ENCODE measurements at regions not wholly inside any gene's neighbourhood (a gene's known extent, or its start where the extent isn't known, plus 50 kb on each side); places are given as distances from the start of the nearest gene placed in this dataset.

DNA sequence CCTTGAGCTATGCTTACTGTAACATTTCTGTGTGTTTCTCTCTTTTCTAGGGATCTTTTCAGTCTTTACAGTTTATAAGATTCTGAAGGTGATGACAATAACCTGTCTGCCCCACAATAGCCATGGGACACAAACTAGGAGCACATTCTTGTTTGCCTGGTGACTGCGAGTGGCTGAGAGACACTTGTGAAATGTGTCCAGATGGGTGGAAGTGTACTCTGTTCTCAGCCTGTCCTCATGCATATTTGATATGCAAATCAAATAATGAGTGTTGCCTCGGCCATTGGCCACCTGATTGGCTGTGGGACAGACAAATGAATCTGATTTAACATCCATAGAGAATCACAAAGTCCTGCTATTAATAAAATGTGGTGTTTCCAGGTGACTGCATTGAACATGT, 246.2 kb downstream of the HNMT start:
- no peak for TF ChIP-seq EP300 (IDR thresholded peaks at IDR 0.05; ENCODE audit: low read depth)
- no peak for TF ChIP-seq POLR2AphosphoS5 (IDR thresholded peaks at IDR 0.05)
- TF ChIP-seq, protein P1, sequence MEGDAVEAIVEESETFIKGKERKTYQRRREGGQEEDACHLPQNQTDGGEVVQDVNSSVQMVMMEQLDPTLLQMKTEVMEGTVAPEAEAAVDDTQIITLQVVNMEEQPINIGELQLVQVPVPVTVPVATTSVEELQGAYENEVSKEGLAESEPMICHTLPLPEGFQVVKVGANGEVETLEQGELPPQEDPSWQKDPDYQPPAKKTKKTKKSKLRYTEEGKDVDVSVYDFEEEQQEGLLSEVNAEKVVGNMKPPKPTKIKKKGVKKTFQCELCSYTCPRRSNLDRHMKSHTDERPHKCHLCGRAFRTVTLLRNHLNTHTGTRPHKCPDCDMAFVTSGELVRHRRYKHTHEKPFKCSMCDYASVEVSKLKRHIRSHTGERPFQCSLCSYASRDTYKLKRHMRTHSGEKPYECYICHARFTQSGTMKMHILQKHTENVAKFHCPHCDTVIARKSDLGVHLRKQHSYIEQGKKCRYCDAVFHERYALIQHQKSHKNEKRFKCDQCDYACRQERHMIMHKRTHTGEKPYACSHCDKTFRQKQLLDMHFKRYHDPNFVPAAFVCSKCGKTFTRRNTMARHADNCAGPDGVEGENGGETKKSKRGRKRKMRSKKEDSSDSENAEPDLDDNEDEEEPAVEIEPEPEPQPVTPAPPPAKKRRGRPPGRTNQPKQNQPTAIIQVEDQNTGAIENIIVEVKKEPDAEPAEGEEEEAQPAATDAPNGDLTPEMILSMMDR (IDR thresholded peaks at IDR 0.05) = no peak
- TF ChIP-seq POLR2A (IDR thresholded peaks at IDR 0.05) = no peak
- no peaks in the 10 kb centered on the region for H3K27me3 ChIP-seq
- no peak for DNase-seq
- no peaks in the 10 kb centered on the region for H3K9me3 ChIP-seq
- no peak overlapping the region for H3K27ac ChIP-seq
- 88% methylated on average over 2 of the region's 2 CpGs; no CpG with 5 or more reads in 1 of the 2 donors for WGBS, 2 donors (ENCODE audit: low coverage in 1 of 2)
- H3K4me3 ChIP-seq = no peak overlapping the region
- intact Hi-C loops (cut with DNase I; ENCODE audit: low total_unique reads) (no loop called here), in situ Hi-C loops (cut with MboI; ENCODE audit: low pct_ligation_motif_present in 1 of 4, low pct_unique_long_range_greater_than_20kb in 1 of 4, low sequenced_read_pairs in 3 of 4) (no loop called here)
- no peaks in the 10 kb centered on the region for H3K4me1 ChIP-seq
- no peaks in the 10 kb centered on the region for H3K36me3 ChIP-seq

DNA sequence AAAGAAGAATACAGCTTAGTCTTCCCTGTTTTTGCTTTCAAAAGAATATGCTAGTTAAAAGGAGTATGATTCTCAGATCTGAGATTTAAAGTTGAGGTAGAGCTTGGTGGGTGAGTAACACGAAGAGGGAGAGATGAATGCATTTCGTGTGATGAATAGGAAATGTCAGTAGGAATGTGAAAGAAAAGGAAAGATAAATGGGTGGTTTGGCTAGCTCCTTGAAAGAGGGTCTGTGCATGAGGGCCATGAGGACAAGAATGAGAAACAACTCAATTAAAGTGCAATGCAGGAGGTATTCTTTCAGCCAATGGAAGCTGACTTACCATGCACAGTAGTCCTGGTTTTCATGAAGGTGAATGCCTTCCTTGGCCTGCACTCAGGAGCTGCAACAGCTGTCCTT, 248.2 kb downstream of the HNMT start:
- TF ChIP-seq, protein P1 (IDR thresholded peaks at IDR 0.05) = no peak
- no peak for TF ChIP-seq POLR2A (IDR thresholded peaks at IDR 0.05)
- Histone ChIP-seq H3K4me3 (no peak overlapping the region), H3K4me1 (no peaks in the 10 kb centered on the region), H3K9me3 (no peaks in the 10 kb centered on the region), H3K27me3 (no peaks in the 10 kb centered on the region), H3K36me3 (no peaks in the 10 kb centered on the region), H3K27ac (no peak overlapping the region)
- DNase-seq = no peak
- intact Hi-C loops (cut with DNase I; ENCODE audit: low total_unique reads) (no loop called here), in situ Hi-C loops (cut with MboI; ENCODE audit: low pct_ligation_motif_present in 1 of 4, low pct_unique_long_range_greater_than_20kb in 1 of 4, low sequenced_read_pairs in 3 of 4) (no loop called here)
- WGBS, 2 donors (ENCODE audit: low coverage in 1 of 2) = 69 to 87% methylated on average over 2 of the region's 2 CpGs

DNA sequence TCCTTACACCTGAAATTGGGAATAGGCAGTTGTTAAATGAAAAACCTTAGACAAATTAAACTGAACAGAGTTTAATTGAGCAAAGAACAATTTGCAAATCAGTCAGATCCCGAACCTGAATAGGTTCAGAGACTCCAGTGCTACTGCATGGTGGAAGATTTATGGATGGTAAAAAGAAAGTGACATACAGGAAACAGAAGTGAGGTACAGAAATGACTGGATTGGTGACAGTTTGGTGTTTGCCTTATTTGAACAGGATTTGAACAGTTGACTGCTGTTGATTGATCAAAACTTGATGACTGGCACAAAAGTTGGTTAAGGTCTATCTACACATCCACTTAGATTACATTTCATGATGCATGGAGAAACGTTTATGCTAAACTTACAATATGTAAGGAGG, 248.8 kb downstream of the HNMT start:
- no peaks in the 10 kb centered on the region for H3K4me1 ChIP-seq
- no peaks in the 10 kb centered on the region for H3K27me3 ChIP-seq
- no peaks in the 10 kb centered on the region for H3K9me3 ChIP-seq
- 50 to 66% methylated on average over 2 of the region's 2 CpGs for WGBS, 2 donors (ENCODE audit: low coverage in 1 of 2)
- DNase-seq = no peak
- H3K4me3 ChIP-seq = no peak overlapping the region
- in situ Hi-C loops (cut with MboI; ENCODE audit: low pct_ligation_motif_present in 1 of 4, low pct_unique_long_range_greater_than_20kb in 1 of 4, low sequenced_read_pairs in 3 of 4) = no loop called here
- H3K27ac ChIP-seq = no peak overlapping the region
- intact Hi-C loops (cut with DNase I; ENCODE audit: low total_unique reads) = no loop called here
- no peaks in the 10 kb centered on the region for H3K36me3 ChIP-seq
- TF ChIP-seq, protein P1 (IDR thresholded peaks at IDR 0.05) = no peak
- TF ChIP-seq EP300 (IDR thresholded peaks at IDR 0.05; ENCODE audit: low read depth) = no peak
- TF ChIP-seq POLR2A (IDR thresholded peaks at IDR 0.05) = no peak
- no peak for TF ChIP-seq POLR2AphosphoS5 (IDR thresholded peaks at IDR 0.05)

DNA sequence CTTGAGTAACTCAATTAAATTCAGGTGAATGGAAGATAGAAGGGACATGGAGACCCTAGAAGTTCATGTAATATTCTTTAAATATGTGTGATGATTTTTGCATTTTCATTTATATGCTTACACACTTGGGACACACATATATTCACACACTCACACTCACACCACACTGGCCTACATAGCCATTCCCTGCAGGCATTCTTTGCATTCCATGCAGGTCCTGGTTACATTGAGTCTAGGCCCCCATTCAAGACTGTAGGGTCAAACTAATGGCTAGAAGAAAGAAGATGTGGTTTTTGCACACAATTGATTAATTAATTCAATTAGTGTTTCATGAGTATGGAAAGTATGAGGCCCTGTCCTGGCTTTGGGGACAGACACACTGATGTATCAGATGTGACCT, 249.4 kb downstream of the HNMT start:
- no peak for DNase-seq
- in situ Hi-C loops (cut with MboI; ENCODE audit: low pct_ligation_motif_present in 1 of 4, low pct_unique_long_range_greater_than_20kb in 1 of 4, low sequenced_read_pairs in 3 of 4) = no loop called here
- Histone ChIP-seq H3K4me3 (no peak overlapping the region), H3K4me1 (no peaks in the 10 kb centered on the region), H3K27ac (no peak overlapping the region), H3K36me3 (no peaks in the 10 kb centered on the region), H3K27me3 (no peaks in the 10 kb centered on the region), H3K9me3 (no peaks in the 10 kb centered on the region)
- intact Hi-C loops (cut with DNase I; ENCODE audit: low total_unique reads) = no loop called here
- no peak for TF ChIP-seq EP300 (IDR thresholded peaks at IDR 0.05; ENCODE audit: low read depth)
- TF ChIP-seq, protein P1 (IDR thresholded peaks at IDR 0.05) = no peak
- no peak for TF ChIP-seq POLR2A (IDR thresholded peaks at IDR 0.05)
- TF ChIP-seq POLR2AphosphoS5 (IDR thresholded peaks at IDR 0.05) = no peak

Data from transverse colon (tissue), 4 donors.